ENCODE measurements at regions not wholly inside any gene's neighbourhood (a gene's known extent, or its start where the extent isn't known, plus 50 kb on each side); places are given as distances from the start of the nearest gene placed in this dataset.
"Not testable (repeated sequence)": the region's sequence is repeated elsewhere in the genome, so short reads cannot be mapped to it uniquely, and the experiment has no call there.

DNA sequence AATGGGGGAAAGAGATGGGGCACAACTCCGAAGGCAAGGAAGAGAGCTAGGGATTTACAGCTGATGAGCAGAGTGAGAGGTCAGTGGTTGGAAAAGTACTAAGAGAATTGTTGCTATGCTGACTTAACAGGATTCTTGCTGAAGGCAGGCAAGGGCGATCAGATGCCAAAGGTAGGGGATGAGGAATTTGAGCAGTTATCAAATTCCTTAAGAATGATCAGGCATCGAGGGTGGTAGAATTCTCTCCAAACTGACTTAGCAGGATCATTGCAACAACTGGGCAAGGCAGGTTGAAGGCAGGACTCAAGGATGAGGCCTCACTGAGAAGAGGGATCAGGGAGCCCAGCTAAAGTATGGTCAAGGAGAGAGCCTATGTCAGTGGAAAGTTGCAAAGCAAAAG, 171.0 kb downstream of the HSD17B3 start:
- DNase-seq = no peak

DNA sequence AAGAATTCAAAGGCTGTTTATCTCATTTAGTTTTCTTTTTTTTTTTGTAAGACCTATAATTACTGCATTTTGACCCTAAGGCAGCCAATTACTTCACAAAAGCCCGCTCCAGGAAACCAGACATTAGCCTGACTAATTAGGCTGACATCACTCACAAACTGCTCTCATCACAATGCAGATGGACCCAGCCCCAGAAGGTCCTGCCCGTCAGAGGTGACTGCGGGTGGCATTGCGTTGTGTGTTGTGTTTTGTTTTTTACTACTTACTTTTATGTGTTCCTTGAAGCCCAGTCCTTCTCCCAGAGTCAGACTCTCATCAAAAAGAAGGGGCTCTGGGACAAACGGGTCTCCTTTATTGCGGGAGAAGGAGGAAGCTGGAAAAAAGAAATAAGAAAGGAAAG, 172.2 kb downstream of the HSD17B3 start:
- peak; percentile 55 for DNase-seq

DNA sequence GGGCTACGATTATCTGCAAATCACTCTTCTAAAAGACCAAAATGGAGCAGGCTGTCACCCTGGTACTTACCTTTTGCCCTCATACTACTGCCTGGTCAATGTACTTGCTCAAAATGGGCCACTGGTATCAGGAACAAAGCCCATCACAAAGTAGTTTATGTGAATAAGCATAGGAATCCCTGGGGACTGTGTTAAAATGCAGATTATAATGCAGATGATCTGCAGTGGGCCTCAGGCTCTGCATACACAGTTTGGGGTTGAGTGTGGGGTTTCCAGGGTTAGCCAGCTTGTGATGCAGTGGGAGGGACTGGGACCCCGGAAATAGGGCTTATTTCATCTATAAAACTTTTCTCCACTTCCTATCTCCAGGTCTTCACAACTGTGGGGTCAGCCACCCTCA, 173.1 kb downstream of the HSD17B3 start:
- no peak for DNase-seq

DNA sequence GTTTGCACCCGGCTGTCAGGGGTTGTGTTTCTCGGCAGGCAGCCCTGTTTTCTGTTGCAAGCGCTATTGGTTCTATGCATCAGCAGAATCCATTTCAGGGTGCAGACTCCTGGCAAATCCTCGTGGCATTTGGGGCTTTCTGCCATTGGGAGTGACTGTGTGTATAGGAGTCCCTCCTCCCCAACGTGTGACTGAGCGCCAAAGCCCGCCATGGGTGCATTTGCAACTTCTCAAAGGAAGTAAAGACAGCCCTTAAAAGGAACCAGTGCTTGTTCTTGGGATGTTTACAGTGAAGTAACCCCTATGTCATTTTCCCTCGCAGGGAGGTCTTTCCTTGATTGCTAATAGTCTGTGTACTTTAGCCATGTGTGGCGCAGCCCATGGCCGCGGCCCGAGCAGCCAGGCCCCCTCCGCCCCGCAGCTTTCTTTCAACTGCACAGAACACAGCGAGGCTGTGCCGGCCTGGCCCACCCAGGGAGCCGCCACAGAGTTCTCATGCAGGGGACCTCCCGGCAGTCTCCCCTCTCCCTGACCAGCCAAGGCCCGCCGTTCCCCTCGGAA, 175.6 kb downstream of the HSD17B3 start:
- DNase-seq = no peak

DNA sequence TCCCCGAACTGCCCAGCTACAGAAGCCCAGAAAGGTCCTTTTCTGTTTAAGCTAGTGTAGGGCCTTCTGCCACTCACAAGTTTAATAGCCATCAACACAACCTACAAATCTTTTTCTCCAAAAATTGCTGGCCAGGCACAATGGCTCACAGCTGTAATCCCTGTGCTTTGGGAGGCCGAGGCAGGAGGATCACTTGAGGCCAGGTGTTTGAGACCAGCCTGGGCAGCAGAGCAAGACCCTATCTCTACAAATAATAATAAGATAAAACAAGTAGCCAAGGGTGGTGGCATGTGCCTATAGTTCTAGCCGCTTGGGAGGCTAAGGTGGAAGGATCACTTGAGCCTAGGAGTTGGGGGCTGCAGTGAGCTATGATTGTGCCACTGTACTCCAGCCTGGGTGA, 176.4 kb downstream of the HSD17B3 start:
- no peak for DNase-seq

GRCh38 chr9:96122751-96123150, 179.2 kb downstream of the HSD17B3 start:
- no peak for DNase-seq

DNA sequence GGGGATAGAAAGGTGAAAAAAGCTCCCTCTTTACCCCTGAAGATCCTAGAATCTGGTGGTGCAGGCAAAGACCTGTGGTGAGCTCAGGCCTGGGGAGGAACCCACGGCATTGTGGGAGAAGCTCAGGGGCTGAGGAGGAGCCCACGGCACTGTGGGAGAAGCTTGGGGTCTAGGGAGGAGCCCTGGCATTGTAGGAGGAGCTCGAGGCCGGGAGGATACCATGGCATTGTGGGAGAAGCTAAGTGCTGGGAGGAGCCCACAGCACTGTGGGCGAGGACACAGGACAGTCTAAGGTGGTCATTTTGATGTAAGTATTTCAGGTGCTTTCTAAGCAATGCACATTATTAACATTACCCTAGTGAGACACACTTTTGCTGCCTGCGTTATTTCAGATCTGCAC, 179.7 kb downstream of the HSD17B3 start:
- DNase-seq = no peak

- DNase-seq = no peak
Observed at GRCh38 chr9:96121136-96121535, 180.8 kb downstream of the HSD17B3 start.

GRCh38 chr9:96117398-96118080, 184.4 kb downstream of the HSD17B3 start:
- no peak for DNase-seq

GRCh38 chr9:96116275-96117064, 185.5 kb downstream of the HSD17B3 start:
- DNase-seq = no peak

GRCh38 chr9:96115836-96116235, 186.1 kb downstream of the HSD17B3 start:
- DNase-seq = no peak

- no peak for DNase-seq
Observed at GRCh38 chr9:96113032-96113431, 188.9 kb downstream of the HSD17B3 start.

- no peak for DNase-seq
Observed at GRCh38 chr9:96109680-96110351, 192.2 kb downstream of the HSD17B3 start.

DNA sequence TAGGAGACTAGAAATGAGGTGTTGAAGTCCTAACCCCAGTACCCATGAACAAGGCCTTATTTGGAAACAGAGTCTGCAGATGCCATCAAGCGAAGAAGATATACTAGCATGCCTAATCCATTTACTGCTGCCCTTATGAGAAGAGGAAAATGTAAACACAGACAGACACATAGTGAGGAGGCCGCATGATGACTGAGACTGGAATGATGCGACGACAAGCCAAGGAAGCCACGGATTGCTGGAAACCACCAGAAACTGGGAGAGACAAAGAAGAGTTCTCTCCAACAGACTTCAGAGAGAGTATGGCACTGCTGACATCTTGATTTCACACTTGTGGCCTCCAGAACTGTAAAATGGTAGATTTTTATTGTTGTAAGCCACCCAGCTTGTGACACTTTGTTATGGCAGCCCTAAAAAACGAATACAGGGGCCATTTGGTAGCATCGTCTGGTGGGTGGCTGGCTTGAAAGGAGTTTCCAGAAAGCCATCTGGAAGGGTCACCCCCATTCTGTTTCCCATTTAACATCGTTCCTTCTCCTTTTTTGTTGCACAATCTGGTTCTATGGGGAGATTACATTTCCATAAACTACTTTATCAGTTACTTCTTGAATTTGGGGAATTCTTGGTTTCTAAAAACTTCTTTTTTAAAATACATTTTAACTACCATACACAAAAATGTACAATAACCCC, 193.1 kb downstream of the HSD17B3 start:
- DNase-seq = no peak

- no peak for DNase-seq
Observed at GRCh38 chr9:96107436-96107835, 194.5 kb downstream of the HSD17B3 start.

DNA sequence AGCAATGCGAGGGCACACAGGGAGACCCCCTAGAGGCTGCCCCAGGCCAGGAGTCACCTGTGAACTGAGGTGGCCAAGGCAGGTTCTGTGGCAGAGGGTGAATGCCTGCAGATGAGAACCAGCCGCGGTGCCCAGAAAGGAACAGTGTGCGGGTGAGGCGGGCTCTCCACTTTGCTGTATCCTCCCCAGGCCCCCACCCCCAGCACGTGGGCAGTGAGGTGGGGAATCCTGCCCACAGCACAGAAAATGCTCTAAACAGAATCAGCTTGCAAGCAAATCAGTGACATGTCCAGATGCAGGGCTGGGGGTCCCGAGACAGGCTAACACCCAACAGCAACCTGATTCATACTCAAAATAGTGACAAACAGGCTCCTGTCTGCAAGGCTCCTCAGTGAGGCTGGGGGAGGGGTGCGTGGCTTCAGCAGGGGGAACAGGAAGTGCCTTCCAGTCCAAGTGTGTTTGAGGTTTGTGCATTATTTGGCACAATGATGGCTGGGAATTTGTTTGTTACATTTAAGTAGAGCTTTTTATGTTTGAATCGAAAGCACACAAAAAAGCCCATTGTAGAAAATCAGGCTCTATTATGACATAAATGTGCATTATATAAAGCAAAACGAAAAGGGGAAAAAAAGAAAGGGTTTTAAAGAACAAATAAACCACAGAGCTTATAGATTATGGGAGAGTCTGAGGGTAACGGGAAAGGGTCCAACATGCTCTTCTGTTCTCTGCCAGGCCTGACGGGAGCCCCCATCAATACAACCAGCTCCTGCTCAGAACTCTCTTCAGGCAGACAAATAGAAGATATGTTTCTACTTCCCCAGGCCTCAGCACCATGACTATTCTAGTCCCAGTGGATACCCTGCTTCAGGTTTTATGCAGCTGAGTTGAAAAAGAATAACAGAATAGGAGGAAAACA, 201.3 kb downstream of the HSD17B3 start:
- no peak for DNase-seq

GRCh38 chr9:96090630-96091029, 211.3 kb downstream of the HSD17B3 start:
- DNase-seq = not testable (repeated sequence)

DNA sequence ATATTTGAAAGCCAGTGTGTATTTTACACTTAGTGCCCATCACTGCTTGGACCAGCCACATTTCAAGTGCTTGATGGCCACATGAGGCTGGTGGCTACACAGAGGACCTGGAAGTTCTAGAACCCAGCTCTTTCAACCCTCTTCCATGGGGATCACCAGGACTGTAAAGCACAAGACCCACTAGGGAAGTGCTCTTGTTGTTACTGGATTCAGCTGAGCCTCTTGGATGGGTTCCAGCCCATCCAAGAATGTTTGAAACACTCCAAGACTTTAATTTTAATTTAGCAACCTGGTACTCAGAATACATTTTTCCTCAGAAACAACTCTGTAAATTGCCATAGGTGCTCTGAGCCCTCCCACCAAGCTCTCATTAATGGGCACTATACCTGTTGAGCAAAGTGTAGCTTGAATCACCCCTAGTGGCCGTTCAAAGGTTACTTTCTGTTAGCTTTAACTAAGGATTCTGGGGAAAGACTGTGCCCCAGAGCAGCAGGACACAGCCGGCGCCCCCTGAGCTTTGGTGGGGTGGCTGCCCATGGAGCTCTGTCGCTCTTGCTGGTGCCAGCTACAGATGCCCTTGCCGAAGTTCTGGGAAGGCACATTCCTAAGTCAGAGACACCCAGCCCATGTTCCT, 212.4 kb downstream of the HSD17B3 start:
- no peak for DNase-seq

- DNase-seq = no peak
Observed at GRCh38 chr9:96088510-96088909, 213.0 kb downstream of the ERCC6L2 start.

GRCh38 chr9:96087669-96088299, 212.3 kb downstream of the ERCC6L2 start:
- DNase-seq = no peak
